GM19351 (cell line): ENCODE measurements at regions not wholly inside any gene's neighbourhood (a gene's known extent, or its start where the extent isn't known, plus 50 kb on each side); places are given as distances from the start of the nearest gene placed in this dataset.

Experiments
- ATAC-seq: cut with Tn5 transposase; IDR thresholded peaks from one replicate; pipeline ENCODE4 v1.9.1; 2021; ENCODE audit warnings: mild to moderate bottlenecking, moderate library complexity; ENCODE audit not compliant: unreplicated experiment

GRCh38 chr10:111967547-111967946 is 216.0 kb downstream of the GPAM start:
- no peak for ATAC-seq

- ATAC-seq = no peak
Measured at GRCh38 chr10:111968647-111969046, 214.9 kb downstream of the GPAM start.

- no peak for ATAC-seq
Measured at GRCh38 chr10:111970111-111970510, 213.5 kb downstream of the GPAM start.

GRCh38 chr10:111972109-111972508 is 211.5 kb downstream of the GPAM start:
- ATAC-seq = no peak

DNA sequence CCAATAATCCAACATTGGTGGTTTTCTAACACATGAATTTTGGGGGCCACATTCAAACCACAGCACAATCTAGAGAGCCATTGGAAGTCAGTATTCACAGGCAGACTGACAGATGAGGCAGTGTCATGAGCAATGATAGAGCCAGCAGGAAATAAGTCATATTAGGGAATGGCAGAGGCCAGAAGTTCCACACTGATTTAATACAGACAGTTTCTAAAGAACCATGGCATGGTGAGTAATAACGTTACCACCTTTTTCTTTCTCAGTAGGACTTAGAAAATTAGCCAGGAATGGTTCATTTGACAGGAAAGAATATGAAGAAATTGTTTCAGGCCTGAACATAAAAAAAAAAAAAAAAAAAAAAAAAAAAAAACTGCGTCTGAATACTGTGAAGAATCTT is 210.3 kb downstream of the GPAM start:
- no peak for ATAC-seq

- ATAC-seq = no peak
Measured at GRCh38 chr10:111973826-111974225, 209.7 kb downstream of the GPAM start.

DNA sequence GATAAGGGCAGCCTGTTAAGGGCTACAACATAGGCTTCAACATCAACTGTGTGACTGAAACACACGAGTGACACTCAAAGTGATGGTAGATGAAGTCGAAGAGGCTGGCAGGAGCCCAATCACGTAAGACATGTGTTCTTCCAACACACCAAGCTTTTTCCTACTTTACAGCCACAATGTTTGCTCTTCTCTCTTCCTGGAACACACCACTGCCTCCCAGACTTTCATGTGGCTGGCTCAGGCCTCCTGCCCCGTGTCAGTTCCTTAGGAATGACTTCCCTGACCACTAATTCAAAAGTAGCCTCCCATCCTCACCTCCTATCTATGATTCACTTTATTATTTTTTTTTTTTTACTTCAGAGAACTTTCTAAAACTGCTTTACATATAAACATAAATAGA is 209.2 kb downstream of the GPAM start:
- no peak for ATAC-seq

DNA sequence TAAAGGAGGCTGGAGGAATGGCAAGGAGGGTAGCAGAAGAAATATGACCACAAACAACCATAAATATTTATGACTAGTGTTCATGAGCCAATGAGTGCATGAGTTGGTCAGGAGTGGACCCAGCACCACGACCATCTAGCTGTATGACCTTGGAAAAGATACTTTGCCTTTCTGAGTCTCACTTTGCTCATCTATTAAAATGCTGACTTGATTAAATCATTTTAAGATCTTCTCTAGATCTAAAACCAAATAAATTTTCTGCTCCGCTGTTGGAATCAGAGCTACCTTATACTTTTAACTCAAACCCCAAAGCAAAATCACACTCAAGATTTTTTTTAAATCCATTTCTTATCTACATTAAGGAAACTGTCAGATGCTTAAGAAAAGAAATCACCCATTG is 207.0 kb downstream of the GPAM start:
- no peak for ATAC-seq

GRCh38 chr10:111984057-111984456 is 199.5 kb downstream of the GPAM start:
- no peak for ATAC-seq

DNA sequence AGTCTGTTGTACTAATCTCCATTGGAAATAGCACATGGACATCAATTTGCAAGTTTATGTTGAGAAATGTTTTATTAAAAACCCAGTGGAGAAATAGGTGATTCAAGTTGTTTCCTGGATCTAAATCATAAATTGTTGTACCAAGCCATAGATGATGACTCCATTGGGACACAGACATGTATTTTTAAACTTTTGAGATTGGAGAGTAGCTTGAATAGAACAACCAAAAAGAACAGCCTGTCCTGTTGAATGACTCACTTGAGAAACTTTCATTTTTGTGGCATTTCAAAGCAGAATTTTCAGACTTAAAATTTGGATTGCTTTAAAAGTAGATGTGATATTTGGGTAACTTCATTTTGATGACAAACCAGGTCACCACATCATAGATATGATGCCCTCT is 197.5 kb downstream of the GPAM start:
- ATAC-seq = no peak

- ATAC-seq = no peak
Measured at GRCh38 chr10:111988646-111989045, 194.9 kb downstream of the GPAM start.

GRCh38 chr10:111989136-111989911 is 194.2 kb downstream of the GPAM start:
- ATAC-seq = no peak

DNA sequence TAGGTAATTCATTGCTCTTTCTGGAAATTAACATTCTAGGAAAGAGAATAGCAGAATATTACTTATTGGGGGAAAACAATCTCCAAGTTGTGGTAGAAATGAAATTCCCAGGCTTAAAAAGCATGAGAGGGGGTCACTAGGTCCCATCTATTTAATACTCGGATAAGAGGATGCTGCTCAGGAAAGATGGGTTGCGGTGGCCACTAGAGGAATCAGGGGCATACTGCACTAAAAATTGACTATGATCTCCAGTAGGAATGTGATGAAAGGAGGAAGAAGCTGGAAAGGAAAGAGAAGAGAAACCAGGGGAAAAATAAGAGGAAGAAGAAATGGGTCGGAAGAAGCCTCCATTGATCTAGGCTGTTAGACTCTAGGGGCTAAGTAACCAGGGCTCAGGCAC is 192.8 kb downstream of the GPAM start:
- no peak for ATAC-seq

DNA sequence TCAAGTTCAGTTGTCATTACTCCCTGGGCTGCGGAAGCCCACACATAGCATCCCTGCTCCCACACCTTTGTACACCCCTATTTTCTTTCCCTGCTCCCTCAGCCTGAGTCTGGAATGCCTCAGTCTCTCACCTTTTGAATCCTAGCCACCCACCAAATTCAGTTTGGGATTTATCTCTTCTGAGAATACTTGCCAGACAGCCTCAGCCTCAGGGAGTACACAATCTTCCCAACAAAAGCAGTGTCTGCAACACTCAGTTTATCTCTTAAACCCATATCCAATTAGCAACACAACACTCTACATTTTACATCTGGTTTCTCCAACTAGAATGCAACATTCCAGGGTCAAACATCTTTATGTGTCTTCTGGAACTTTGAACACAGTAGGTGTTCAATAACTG is 190.2 kb downstream of the GPAM start:
- no peak for ATAC-seq

DNA sequence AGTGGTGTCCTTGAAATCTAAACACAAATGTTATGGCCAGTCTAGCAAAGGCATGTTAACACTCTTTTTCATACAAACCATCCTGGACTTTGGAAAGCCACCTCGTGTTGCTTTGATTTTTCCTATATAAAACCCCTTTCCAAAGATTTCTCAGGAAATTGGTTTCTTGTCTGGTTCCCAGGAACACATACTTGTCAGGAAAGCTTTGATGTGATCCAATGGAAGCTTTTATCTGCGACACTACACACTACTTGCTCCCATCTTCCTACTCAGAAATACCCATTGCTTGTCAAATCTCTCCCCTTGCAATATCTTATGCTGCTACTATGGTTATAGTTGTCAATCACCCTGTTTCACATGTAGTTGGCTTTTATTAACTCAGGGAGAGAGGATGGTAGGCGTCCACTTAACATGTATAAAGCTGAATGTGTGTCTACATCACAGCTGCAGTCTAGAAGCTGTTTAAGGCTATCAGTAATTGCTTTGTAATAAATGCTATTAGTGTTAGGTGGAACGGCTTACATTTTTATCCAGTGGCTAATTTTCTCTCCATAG is 189.6 kb downstream of the GPAM start:
- no peak for ATAC-seq

DNA sequence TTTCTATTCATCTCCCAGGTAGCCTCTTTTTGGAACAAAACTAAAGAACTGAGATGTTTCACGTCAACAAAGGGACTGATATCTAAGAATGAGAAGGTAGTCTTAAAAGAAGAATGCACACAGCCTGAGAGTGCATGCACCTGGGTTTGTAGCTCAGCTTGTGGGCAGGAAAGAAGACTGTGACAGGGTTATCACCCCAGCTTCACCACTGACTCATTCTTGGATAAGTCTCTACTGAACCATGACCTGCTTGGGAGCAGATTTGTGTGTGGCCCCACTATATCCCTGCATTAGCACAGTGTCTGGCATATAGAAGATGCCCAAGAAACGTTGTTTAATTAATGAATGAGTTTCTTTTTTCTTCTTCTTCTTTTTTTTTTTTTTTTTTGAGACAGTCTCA is 187.5 kb downstream of the GPAM start:
- peak; percentile 98 for ATAC-seq

DNA sequence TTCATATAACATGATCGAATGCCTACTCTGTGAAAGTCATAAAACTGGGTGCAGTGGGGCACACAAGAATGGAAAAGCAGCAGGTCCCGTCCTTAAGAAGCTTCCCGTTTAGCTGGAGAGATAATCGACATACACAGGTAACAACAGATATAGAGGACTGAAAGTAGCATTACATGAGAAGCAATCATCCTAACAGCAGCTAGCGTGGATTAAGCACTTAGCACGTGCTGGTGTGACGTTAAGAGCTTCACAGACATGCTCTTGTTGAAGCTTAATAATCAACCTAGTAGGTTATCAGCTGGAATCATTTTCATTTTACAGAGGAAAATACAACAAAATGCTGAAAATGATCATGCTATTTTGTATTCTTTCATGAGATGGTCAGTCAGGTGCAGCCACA is 184.8 kb downstream of the GPAM start:
- ATAC-seq = no peak

DNA sequence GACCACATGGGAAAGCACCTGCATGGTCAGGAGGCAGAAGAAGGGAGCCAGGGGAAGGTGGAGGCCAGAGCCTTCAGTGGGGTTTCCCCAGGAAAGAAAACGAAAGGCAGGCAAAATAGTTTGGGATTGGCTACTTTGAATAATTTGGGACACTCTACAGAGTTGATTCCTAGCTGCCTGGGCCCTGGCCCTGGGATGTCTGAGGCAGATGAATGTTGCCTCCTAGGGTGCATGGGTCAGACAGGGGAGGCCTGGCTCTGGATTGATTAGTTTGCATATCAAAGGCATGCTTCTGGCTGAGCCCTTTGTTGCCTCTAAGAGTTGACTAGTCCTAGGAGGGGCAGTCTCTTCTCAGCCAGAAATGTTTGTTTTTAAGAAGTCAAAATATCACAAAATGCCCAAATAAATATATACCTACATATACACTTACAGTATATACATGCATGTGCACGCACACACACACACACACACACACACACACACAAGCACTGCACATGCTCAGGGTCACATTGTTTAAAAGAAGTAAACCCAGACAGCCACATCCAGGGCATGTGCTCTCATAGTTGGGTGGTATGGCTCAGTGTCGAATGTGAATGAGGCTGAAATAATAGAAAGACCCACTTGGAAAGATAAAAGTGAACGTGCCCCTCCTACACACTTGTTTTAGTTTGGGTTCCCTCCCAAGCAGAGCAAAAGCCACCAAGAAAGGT is 184.2 kb downstream of the GPAM start:
- no peak for ATAC-seq

DNA sequence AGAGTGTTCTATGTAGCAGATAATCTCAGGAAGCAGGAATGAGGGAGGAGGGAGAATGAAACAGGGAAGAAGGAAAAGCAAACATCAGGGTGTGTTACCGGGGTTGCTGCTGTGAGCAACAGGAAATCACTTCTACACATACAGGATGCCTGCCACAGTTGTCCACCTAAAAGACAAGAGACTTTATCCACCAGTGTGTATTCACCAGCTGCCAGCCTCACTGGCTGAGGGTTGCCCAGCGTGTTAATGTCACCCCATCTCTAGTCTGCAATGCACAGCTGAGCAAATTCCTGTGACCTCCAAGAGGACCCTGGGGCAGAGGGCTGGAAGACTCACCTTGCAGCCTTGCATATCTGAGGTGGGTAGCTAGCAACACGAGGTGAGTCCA is 183.7 kb downstream of the GPAM start:
- no peak for ATAC-seq

GRCh38 chr10:112000466-112000865 is 183.1 kb downstream of the GPAM start:
- ATAC-seq = no peak

GRCh38 chr10:112002206-112002605 is 181.4 kb downstream of the GPAM start:
- no peak for ATAC-seq

- no peak for ATAC-seq
Measured at GRCh38 chr10:112004075-112004474, 179.5 kb downstream of the GPAM start.
